HL-60 (cell line): ENCODE measurements at regions not wholly inside any gene's neighbourhood (a gene's known extent, or its start where the extent isn't known, plus 50 kb on each side); places are given as distances from the start of the nearest gene placed in this dataset.
"Not testable (repeated sequence)": the region's sequence is repeated elsewhere in the genome, so short reads cannot be mapped to it uniquely, and the experiment has no call there.

Experiments used
- DNase-seq, 2 experiments: peaks; one replicate each; pipeline ENCODE4 v3.0.0-alpha.2; 2010 to 2020; ENCODE audit warnings: low read depth in 1 of 2, low spot score in 1 of 2
- H3K27ac ChIP-seq: fragments of 250-450 bp; sonication (Bioruptor Pico); replicated peaks from 2 replicates; pipeline ENCODE4 v1.5.1; 2020; ENCODE audit warnings: mild to moderate bottlenecking, moderate library complexity
- H3K27me3 ChIP-seq: fragments of 250-450 bp; sonication (Bioruptor Pico); 2 replicates; pipeline ENCODE4 v1.5.1; 2021; ENCODE audit warnings: mild to moderate bottlenecking, moderate library complexity; ENCODE audit not compliant: insufficient read depth, poor library complexity, severe bottlenecking
- H3K4me3 ChIP-seq: replicated peaks from 2 replicates; pipeline ENCODE4 v1.5.1; 2011; ENCODE audit warnings: mild to moderate bottlenecking, control low read depth, low read length; ENCODE audit not compliant: insufficient read depth
- GABPA ChIP-seq: IDR thresholded peaks from 2 replicates; pipeline ENCODE4 v1.6.1; 2012; ENCODE audit warnings: low read depth
- POLR2AphosphoS5 ChIP-seq: IDR thresholded peaks from 2 replicates; pipeline ENCODE4 v1.6.1; 2012; ENCODE audit warnings: low read depth
- SPI1 ChIP-seq: IDR thresholded peaks from 2 replicates; pipeline ENCODE4 v1.6.1; 2012; ENCODE audit warnings: low read depth, mild to moderate bottlenecking, borderline replicate concordance
- TF ChIP-seq, protein P1 (sequence below): IDR thresholded peaks from one replicate; pipeline ENCODE4 v1.5.1; 2011; ENCODE audit warnings: low read length, control low read depth, inconsistent platforms; ENCODE audit not compliant: insufficient read depth
- TF ChIP-seq, protein P2 (sequence below): IDR thresholded peaks from 2 replicates; pipeline ENCODE4 v1.6.1; 2012; ENCODE audit warnings: low read depth; ENCODE audit not compliant: insufficient replicate concordance

DNA sequence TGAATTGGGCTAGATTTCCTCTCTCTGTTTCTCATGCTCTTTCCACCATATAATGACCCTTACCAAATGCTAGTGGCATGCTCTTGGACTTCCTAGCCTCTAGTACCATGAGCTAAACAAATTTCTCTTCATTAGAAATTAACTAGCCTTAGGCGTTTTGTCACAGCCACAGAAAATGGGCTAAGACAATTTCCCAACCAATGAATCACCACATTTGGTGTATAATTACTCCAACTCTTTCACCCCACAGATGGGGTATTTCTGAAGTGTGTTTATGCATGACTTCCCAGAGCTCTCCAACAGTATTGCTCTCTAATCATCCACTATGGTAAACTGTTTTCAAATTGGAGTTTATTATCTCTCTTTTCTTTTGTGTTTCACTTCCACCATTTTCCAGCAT is 1041.1 kb upstream of the COX7C start:
- no peak for DNase-seq
- no peak overlapping the region for H3K4me3 ChIP-seq
- TF ChIP-seq SPI1 (no peak), GABPA (no peak), POLR2AphosphoS5 (no peak)
- TF ChIP-seq, protein P1, sequence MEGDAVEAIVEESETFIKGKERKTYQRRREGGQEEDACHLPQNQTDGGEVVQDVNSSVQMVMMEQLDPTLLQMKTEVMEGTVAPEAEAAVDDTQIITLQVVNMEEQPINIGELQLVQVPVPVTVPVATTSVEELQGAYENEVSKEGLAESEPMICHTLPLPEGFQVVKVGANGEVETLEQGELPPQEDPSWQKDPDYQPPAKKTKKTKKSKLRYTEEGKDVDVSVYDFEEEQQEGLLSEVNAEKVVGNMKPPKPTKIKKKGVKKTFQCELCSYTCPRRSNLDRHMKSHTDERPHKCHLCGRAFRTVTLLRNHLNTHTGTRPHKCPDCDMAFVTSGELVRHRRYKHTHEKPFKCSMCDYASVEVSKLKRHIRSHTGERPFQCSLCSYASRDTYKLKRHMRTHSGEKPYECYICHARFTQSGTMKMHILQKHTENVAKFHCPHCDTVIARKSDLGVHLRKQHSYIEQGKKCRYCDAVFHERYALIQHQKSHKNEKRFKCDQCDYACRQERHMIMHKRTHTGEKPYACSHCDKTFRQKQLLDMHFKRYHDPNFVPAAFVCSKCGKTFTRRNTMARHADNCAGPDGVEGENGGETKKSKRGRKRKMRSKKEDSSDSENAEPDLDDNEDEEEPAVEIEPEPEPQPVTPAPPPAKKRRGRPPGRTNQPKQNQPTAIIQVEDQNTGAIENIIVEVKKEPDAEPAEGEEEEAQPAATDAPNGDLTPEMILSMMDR, result no peak
- TF ChIP-seq, protein P2, sequence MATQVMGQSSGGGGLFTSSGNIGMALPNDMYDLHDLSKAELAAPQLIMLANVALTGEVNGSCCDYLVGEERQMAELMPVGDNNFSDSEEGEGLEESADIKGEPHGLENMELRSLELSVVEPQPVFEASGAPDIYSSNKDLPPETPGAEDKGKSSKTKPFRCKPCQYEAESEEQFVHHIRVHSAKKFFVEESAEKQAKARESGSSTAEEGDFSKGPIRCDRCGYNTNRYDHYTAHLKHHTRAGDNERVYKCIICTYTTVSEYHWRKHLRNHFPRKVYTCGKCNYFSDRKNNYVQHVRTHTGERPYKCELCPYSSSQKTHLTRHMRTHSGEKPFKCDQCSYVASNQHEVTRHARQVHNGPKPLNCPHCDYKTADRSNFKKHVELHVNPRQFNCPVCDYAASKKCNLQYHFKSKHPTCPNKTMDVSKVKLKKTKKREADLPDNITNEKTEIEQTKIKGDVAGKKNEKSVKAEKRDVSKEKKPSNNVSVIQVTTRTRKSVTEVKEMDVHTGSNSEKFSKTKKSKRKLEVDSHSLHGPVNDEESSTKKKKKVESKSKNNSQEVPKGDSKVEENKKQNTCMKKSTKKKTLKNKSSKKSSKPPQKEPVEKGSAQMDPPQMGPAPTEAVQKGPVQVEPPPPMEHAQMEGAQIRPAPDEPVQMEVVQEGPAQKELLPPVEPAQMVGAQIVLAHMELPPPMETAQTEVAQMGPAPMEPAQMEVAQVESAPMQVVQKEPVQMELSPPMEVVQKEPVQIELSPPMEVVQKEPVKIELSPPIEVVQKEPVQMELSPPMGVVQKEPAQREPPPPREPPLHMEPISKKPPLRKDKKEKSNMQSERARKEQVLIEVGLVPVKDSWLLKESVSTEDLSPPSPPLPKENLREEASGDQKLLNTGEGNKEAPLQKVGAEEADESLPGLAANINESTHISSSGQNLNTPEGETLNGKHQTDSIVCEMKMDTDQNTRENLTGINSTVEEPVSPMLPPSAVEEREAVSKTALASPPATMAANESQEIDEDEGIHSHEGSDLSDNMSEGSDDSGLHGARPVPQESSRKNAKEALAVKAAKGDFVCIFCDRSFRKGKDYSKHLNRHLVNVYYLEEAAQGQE, result no peak
- H3K27me3 ChIP-seq, result no peaks in the 10 kb centered on the region
- no peak overlapping the region for H3K27ac ChIP-seq

- H3K4me3 ChIP-seq, H3K27ac ChIP-seq, DNase-seq, H3K27me3 ChIP-seq: not testable (repeated sequence)
Observed at GRCh38 chr5:85587806-85588205, 1029.9 kb upstream of the COX7C start.

DNA sequence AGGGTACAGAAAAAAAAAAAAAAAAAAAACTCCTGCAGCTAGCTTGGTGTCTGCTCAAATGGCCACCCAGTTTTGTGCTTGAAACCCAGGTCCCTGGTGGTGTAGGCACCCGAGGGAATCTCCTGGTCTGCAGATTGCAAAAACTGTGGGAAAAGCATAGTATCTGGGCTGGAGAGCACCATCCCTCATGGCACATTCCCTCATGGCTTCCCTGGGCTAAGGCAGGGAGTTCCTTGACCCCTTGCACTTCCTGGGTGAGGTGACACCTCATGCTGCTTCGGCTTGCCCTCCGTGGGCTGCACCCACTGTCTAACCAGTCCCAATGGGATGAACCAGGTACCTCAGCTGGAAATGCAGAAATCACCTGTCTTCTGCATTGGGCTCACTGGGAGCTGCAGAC is 1029.5 kb upstream of the COX7C start:
- H3K27me3 ChIP-seq, H3K4me3 ChIP-seq, H3K27ac ChIP-seq, DNase-seq: not testable (repeated sequence)

GRCh38 chr5:85590764-85591163 is 1027.0 kb upstream of the COX7C start:
- H3K27ac ChIP-seq, result no peak overlapping the region
- H3K4me3 ChIP-seq, result no peak overlapping the region
- DNase-seq, result no peak
- TF ChIP-seq GABPA (no peak), SPI1 (no peak), POLR2AphosphoS5 (no peak)
- TF ChIP-seq, protein P1, result no peak
- TF ChIP-seq, protein P2, result no peak
- no peaks in the 10 kb centered on the region for H3K27me3 ChIP-seq

DNA sequence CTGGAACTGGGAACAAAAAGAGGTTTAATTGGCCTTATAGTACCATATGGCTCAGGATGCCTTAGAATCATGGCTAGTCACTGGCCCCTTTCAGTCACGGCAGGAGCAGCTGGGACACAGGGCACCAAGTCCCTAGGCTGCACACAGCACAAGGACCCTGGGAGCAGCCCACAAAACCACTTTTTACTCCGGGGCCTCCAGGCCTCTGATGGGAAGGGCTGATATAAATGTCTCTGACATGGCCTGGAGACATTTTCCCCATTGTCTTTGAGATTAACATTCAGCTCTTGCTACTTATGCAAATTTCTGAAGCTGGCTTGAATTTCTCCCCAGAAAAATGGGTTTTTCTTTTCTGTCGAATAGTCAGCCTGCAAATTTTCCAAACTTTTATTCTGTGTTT is 1026.4 kb upstream of the COX7C start:
- H3K4me3 ChIP-seq, result no peak overlapping the region
- no peak for TF ChIP-seq SPI1
- TF ChIP-seq, protein P1, result no peak
- TF ChIP-seq, protein P2, result no peak
- TF ChIP-seq GABPA, result no peak
- no peak for DNase-seq

More for the DNA sequence above, 1026.4 kb upstream of the COX7C start:
- no peaks in the 10 kb centered on the region for H3K27me3 ChIP-seq
- H3K27ac ChIP-seq, result no peak overlapping the region
